ENCODE measurements at regions not wholly inside any gene's neighbourhood (a gene's known extent, or its start where the extent isn't known, plus 50 kb on each side); places are given as distances from the start of the nearest gene placed in this dataset.

DNA sequence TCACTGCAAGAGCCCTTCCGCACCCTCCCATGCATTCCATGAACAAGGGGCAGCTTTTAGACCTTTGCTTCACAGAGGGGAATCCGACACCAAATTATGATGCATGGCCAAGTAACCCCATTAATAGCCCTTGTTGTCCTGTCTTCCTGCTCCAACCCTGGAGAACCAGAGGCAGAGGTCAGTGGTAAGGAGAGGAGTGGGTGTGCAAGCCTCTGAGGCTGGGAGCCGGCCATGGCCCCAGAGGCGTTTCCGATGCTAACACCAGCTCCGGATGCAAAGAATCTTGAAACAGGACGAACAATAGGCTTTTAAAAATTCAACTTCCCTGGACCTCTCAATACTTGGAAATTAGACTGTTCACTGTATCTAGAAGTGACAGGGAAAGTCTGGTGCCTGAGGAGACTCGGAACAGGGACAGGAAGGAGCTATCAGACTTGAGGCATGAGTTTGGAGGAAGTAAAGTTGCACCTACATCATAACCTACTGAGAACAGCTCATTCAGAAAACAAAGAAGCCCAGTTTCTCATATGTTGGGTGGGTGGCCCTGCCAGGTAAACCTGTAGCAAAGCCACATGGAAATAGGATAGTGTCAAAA lies 101.2 kb upstream of the ERG start:
- H3K27ac ChIP-seq (ENCODE audit: low read length) = no peak overlapping the region
- no peaks in the 10 kb centered on the region for H3K36me3 ChIP-seq (ENCODE audit: insufficient read depth, low read length)
- no peak overlapping the region for H3K4me3 ChIP-seq (ENCODE audit: low read length)
- H3K79me2 ChIP-seq (replicated peaks; ENCODE audit: insufficient read depth, low read length) = no peaks in the 10 kb centered on the region
- H3F3A ChIP-seq (ENCODE audit: insufficient read depth, low read length, poor library complexity, severe bottlenecking) = no peaks in the 10 kb centered on the region
- H2AFZ ChIP-seq (ENCODE audit: low read depth, low read length) = no peak overlapping the region
- no peaks in the 10 kb centered on the region for H3K27me3 ChIP-seq (ENCODE audit: insufficient read depth, low read depth, low read length)
- no peak overlapping the region for H3K9ac ChIP-seq (ENCODE audit: low read length)
- TF ChIP-seq RAD21 (conservative IDR thresholded peaks at IDR 0.05) (no peak), MXI1 (conservative IDR thresholded peaks at IDR 0.05; ENCODE audit: poor library complexity, severe bottlenecking) (no peak), SMC3 (conservative IDR thresholded peaks at IDR 0.05; ENCODE audit: poor library complexity) (no peak), TAF1 (IDR thresholded peaks at IDR 0.05; ENCODE audit: low read depth) (no peak), EZH2 (IDR thresholded peaks at IDR 0.05; ENCODE audit: borderline replicate concordance, insufficient read depth, low read length, poor library complexity, severe bottlenecking) (no peak), EP300 (conservative IDR thresholded peaks at IDR 0.05; ENCODE audit: poor library complexity, severe bottlenecking) (no peak), POLR2AphosphoS5 (IDR thresholded peaks at IDR 0.05) (no peak)
- TF ChIP-seq, protein P1, sequence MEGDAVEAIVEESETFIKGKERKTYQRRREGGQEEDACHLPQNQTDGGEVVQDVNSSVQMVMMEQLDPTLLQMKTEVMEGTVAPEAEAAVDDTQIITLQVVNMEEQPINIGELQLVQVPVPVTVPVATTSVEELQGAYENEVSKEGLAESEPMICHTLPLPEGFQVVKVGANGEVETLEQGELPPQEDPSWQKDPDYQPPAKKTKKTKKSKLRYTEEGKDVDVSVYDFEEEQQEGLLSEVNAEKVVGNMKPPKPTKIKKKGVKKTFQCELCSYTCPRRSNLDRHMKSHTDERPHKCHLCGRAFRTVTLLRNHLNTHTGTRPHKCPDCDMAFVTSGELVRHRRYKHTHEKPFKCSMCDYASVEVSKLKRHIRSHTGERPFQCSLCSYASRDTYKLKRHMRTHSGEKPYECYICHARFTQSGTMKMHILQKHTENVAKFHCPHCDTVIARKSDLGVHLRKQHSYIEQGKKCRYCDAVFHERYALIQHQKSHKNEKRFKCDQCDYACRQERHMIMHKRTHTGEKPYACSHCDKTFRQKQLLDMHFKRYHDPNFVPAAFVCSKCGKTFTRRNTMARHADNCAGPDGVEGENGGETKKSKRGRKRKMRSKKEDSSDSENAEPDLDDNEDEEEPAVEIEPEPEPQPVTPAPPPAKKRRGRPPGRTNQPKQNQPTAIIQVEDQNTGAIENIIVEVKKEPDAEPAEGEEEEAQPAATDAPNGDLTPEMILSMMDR (IDR thresholded peaks at IDR 0.05; ENCODE audit: poor library complexity, severe bottlenecking) = no peak
- TF ChIP-seq, protein P2, sequence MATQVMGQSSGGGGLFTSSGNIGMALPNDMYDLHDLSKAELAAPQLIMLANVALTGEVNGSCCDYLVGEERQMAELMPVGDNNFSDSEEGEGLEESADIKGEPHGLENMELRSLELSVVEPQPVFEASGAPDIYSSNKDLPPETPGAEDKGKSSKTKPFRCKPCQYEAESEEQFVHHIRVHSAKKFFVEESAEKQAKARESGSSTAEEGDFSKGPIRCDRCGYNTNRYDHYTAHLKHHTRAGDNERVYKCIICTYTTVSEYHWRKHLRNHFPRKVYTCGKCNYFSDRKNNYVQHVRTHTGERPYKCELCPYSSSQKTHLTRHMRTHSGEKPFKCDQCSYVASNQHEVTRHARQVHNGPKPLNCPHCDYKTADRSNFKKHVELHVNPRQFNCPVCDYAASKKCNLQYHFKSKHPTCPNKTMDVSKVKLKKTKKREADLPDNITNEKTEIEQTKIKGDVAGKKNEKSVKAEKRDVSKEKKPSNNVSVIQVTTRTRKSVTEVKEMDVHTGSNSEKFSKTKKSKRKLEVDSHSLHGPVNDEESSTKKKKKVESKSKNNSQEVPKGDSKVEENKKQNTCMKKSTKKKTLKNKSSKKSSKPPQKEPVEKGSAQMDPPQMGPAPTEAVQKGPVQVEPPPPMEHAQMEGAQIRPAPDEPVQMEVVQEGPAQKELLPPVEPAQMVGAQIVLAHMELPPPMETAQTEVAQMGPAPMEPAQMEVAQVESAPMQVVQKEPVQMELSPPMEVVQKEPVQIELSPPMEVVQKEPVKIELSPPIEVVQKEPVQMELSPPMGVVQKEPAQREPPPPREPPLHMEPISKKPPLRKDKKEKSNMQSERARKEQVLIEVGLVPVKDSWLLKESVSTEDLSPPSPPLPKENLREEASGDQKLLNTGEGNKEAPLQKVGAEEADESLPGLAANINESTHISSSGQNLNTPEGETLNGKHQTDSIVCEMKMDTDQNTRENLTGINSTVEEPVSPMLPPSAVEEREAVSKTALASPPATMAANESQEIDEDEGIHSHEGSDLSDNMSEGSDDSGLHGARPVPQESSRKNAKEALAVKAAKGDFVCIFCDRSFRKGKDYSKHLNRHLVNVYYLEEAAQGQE (IDR thresholded peaks at IDR 0.05; ENCODE audit: borderline replicate concordance) = no peak
- H3K4me2 ChIP-seq (ENCODE audit: low read length) = no peak overlapping the region
- H3K9me3 ChIP-seq (ENCODE audit: low read length) = no peaks in the 10 kb centered on the region
- H3K9me2 ChIP-seq (ENCODE audit: insufficient read depth, low read length) = no peaks in the 10 kb centered on the region
- H4K20me1 ChIP-seq (ENCODE audit: insufficient read depth) = no peaks in the 10 kb centered on the region

DNA sequence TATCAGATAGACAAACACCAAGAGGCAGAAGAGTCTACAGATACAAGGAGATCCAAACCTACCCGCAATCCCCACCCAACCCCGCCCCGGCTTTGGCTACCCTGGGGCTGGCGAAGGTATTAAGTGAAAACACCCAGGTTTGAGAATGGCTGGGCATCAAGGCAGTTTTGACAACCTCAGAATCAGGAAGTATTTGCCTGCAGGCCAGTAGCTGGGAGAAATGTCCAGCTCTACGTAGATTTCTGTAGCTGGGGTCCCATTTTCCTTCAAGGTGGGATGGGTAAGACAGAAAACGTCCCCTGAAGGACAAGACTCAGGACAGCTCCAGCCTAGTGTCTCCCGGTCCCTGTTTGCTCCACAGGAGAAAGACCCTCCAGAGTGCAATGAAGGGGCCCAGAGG lies 101.8 kb upstream of the ERG start:
- no peaks in the 10 kb centered on the region for H3F3A ChIP-seq (ENCODE audit: insufficient read depth, low read length, poor library complexity, severe bottlenecking)
- no peaks in the 10 kb centered on the region for H3K9me2 ChIP-seq (ENCODE audit: insufficient read depth, low read length)
- H4K20me1 ChIP-seq (ENCODE audit: insufficient read depth) = no peaks in the 10 kb centered on the region
- no peaks in the 10 kb centered on the region for H3K36me3 ChIP-seq (ENCODE audit: insufficient read depth, low read length)
- H3K9me3 ChIP-seq (ENCODE audit: low read length) = no peaks in the 10 kb centered on the region
- TF ChIP-seq, protein P1 (IDR thresholded peaks at IDR 0.05; ENCODE audit: poor library complexity, severe bottlenecking) = no peak
- TF ChIP-seq POLR2AphosphoS5 (IDR thresholded peaks at IDR 0.05) (no peak), EZH2 (IDR thresholded peaks at IDR 0.05; ENCODE audit: borderline replicate concordance, insufficient read depth, low read length, poor library complexity, severe bottlenecking) (no peak), MXI1 (conservative IDR thresholded peaks at IDR 0.05; ENCODE audit: poor library complexity, severe bottlenecking) (no peak), EP300 (conservative IDR thresholded peaks at IDR 0.05; ENCODE audit: poor library complexity, severe bottlenecking) (no peak), TAF1 (IDR thresholded peaks at IDR 0.05; ENCODE audit: low read depth) (no peak), RAD21 (conservative IDR thresholded peaks at IDR 0.05) (no peak), SMC3 (conservative IDR thresholded peaks at IDR 0.05; ENCODE audit: poor library complexity) (no peak)
- TF ChIP-seq, protein P2 (IDR thresholded peaks at IDR 0.05; ENCODE audit: borderline replicate concordance) = no peak
- H3K27ac ChIP-seq (ENCODE audit: low read length) = no peak overlapping the region
- H2AFZ ChIP-seq (ENCODE audit: low read depth, low read length) = no peak overlapping the region
- no peak overlapping the region for H3K4me3 ChIP-seq (ENCODE audit: low read length)
- no peak overlapping the region for H3K9ac ChIP-seq (ENCODE audit: low read length)
- no peak overlapping the region for H3K4me2 ChIP-seq (ENCODE audit: low read length)
- H3K27me3 ChIP-seq (ENCODE audit: insufficient read depth, low read depth, low read length) = no peaks in the 10 kb centered on the region
- H3K79me2 ChIP-seq (replicated peaks; ENCODE audit: insufficient read depth, low read length) = no peaks in the 10 kb centered on the region

All from neural cell (in vitro differentiated cells).